ENCODE measurements at regions not wholly inside any gene's neighbourhood (a gene's known extent, or its start where the extent isn't known, plus 50 kb on each side); places are given as distances from the start of the nearest gene placed in this dataset.

GRCh38 chr12:125531574-125531973 lies 466.3 kb downstream of the AACS start:
- TF ChIP-seq POLR2A (IDR thresholded peaks at IDR 0.05; ENCODE audit: low read depth, low read length) (no peak), JUN (IDR thresholded peaks at IDR 0.05; ENCODE audit: borderline replicate concordance, insufficient read depth, insufficient read length, low read depth) (no peak), EZH2 (IDR thresholded peaks at IDR 0.05; ENCODE audit: borderline replicate concordance, low read depth, low read length, severe bottlenecking) (no peak)

Data from endothelial cell of umbilical vein (primary cell).